ENCODE measurements at regions not wholly inside any gene's neighbourhood (a gene's known extent, or its start where the extent isn't known, plus 50 kb on each side); places are given as distances from the start of the nearest gene placed in this dataset.

DNA sequence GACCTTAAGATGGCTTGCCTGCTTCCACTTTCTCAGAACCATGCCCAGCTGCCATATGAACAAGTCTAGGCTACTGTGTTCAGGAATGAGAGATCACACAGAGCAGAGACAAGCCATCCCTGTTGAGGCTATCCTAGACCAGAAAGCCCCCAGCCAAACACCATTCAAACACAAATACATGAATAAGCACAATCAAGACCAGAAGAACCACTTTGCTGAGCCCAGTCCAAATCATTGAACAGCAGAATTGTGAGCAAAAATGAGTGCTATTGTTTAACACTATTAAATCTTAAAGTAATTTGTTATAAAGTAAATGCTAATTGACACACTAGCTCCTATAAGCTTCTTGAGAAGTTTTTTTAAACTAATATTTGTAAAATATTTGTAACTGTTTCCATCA, 79.0 kb upstream of the LYZL1 start:
- TF ChIP-seq CTCF (IDR thresholded peaks at IDR 0.05) (no peak), POLR2AphosphoS5 (IDR thresholded peaks at IDR 0.05) (no peak)
